Glutamatergic neuron (in vitro differentiated cells): ENCODE measurements at regions not wholly inside any gene's neighbourhood (a gene's known extent, or its start where the extent isn't known, plus 50 kb on each side); places are given as distances from the start of the nearest gene placed in this dataset.

Experiments
- DNase-seq: peaks from one replicate; pipeline ENCODE4 v3.0.0; 2022
- H3K27ac Mint-ChIP-seq: one replicate; pipeline ENCODE4 v1.8.0; 2020; ENCODE audit warnings: mild to moderate bottlenecking, mixed read lengths, inconsistent platforms; ENCODE audit not compliant: unreplicated experiment
- H3K27me3 Mint-ChIP-seq: one replicate; pipeline ENCODE4 v1.8.0; 2020; ENCODE audit warnings: mild to moderate bottlenecking, moderate library complexity, mixed read lengths, inconsistent platforms; ENCODE audit not compliant: unreplicated experiment
- H3K36me3 Mint-ChIP-seq: one replicate; pipeline ENCODE4 v1.8.0; 2020; ENCODE audit warnings: mild to moderate bottlenecking, mixed read lengths, inconsistent platforms; ENCODE audit not compliant: unreplicated experiment
- H3K4me1 Mint-ChIP-seq: one replicate; pipeline ENCODE4 v1.8.0; 2020; ENCODE audit warnings: mild to moderate bottlenecking, low read depth, mixed read lengths, inconsistent platforms; ENCODE audit not compliant: unreplicated experiment
- H3K4me3 Mint-ChIP-seq: one replicate; pipeline ENCODE4 v1.8.0; 2020; ENCODE audit warnings: mild to moderate bottlenecking, mixed read lengths, inconsistent platforms; ENCODE audit not compliant: unreplicated experiment
- H3K9me3 Mint-ChIP-seq: one replicate; pipeline ENCODE4 v1.8.0; 2020; ENCODE audit warnings: mild to moderate bottlenecking, moderate library complexity, mixed read lengths, inconsistent platforms; ENCODE audit not compliant: unreplicated experiment
- TF ChIP-seq, protein P1 (sequence below): fragments of 200-600 bp; sonication (generic); IDR thresholded peaks from one replicate; pipeline ENCODE4 v1.5.0; 2021; ENCODE audit not compliant: partially characterized antibody, unreplicated experiment

DNA sequence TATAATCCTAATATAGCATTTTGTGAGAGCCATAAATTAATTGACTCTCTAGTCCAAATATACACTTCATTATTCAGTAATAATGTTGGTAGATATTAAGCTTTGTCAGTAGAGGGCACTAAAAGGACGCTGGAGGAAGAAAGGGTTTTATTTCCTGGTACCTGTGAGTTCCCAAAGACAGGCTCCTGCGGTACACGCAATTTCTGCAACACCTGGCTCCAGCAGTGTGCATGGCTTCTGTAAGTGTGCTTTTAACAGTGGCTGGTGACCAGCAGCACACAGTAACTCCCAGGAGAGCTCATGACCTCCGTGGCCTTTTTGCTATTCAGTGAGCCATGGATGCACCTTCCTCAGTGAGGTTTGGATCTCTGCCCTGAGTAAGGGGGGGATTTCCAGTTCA is 338.3 kb upstream of the ZNF385D start:
- Mint-ChIP-seq H3K9me3 (no peaks in the 10 kb centered on the region), H3K4me1 (no peaks in the 10 kb centered on the region), H3K4me3 (no peak overlapping the region), H3K27me3 (no peaks in the 10 kb centered on the region), H3K36me3 (no peaks in the 10 kb centered on the region), H3K27ac (no peak overlapping the region)
- TF ChIP-seq, protein P1, sequence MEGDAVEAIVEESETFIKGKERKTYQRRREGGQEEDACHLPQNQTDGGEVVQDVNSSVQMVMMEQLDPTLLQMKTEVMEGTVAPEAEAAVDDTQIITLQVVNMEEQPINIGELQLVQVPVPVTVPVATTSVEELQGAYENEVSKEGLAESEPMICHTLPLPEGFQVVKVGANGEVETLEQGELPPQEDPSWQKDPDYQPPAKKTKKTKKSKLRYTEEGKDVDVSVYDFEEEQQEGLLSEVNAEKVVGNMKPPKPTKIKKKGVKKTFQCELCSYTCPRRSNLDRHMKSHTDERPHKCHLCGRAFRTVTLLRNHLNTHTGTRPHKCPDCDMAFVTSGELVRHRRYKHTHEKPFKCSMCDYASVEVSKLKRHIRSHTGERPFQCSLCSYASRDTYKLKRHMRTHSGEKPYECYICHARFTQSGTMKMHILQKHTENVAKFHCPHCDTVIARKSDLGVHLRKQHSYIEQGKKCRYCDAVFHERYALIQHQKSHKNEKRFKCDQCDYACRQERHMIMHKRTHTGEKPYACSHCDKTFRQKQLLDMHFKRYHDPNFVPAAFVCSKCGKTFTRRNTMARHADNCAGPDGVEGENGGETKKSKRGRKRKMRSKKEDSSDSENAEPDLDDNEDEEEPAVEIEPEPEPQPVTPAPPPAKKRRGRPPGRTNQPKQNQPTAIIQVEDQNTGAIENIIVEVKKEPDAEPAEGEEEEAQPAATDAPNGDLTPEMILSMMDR: no peak
- peak; percentile 27 for DNase-seq

DNA sequence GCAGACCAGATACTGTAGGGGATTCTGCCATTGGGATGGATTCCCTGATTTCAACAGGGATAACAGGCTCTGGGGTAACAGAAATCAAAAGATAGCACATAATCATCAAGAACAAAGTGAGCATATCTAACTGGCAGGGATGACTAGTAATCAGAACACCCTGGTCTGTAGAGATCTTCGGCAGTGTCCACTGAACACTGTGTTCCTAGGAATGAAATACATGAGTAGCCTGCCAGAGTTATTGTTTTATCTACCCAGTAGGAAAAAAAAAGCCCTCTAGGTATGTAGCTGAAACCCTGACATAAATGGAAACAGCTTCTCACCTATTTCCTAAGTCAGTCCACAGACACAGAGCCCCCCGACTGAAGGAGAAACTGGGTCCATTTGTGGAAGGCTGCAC is 340.3 kb upstream of the ZNF385D start:
- Mint-ChIP-seq H3K9me3 (no peaks in the 10 kb centered on the region), H3K4me3 (no peak overlapping the region), H3K27me3 (no peaks in the 10 kb centered on the region), H3K4me1 (no peaks in the 10 kb centered on the region), H3K27ac (no peak overlapping the region), H3K36me3 (no peaks in the 10 kb centered on the region)
- DNase-seq: no peak
- TF ChIP-seq, protein P1: no peak

DNA sequence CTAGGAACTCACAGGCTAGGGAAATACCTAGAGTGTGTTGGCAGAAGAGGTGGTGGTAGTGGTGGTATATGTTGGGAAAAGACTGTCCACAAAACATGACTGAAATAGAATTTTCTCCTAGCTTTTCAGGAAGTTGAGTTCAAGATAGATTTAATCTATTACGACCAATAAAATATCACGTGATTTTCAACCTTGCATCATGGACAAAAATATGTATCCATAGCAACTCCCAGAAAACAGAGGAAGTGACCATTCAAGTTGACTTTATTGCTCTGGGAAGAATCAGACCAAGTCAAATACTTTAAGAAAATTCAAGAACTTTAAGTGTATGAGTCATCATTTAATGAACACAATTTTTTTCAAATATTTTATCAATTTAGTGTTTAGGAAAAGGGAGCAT is 347.0 kb upstream of the ZNF385D start:
- H3K4me1 Mint-ChIP-seq: no peaks in the 10 kb centered on the region
- no peak overlapping the region for H3K4me3 Mint-ChIP-seq
- DNase-seq: no peak
- TF ChIP-seq, protein P1: no peak
- H3K9me3 Mint-ChIP-seq: no peaks in the 10 kb centered on the region
- no peaks in the 10 kb centered on the region for H3K27me3 Mint-ChIP-seq
- H3K27ac Mint-ChIP-seq: no peak overlapping the region
- no peaks in the 10 kb centered on the region for H3K36me3 Mint-ChIP-seq

DNA sequence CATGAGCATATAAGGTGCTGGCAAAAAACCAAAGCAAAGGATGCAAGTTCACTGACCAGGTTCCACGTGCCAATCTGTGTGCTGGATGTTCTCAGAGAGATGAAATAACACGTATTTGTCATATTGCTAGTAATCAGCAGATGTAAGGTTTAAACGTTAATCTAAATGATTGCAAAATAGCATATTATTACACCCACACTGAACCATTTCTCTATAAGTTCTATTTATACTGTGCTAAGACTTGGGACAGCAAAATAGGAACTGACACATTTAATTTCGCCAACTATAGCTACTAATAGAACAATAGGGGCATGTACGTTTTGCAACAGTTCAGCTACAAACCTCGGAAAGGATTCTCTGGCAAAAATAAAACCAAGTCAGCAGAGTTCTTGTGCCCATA is 350.3 kb upstream of the ZNF385D start:
- H3K9me3 Mint-ChIP-seq: no peaks in the 10 kb centered on the region
- no peak overlapping the region for H3K4me3 Mint-ChIP-seq
- H3K36me3 Mint-ChIP-seq: no peaks in the 10 kb centered on the region
- H3K4me1 Mint-ChIP-seq: peaks cover 2% of the 10 kb centered on the region
- TF ChIP-seq, protein P1: no peak
- DNase-seq: no peak
- no peak overlapping the region for H3K27ac Mint-ChIP-seq
- no peaks in the 10 kb centered on the region for H3K27me3 Mint-ChIP-seq

DNA sequence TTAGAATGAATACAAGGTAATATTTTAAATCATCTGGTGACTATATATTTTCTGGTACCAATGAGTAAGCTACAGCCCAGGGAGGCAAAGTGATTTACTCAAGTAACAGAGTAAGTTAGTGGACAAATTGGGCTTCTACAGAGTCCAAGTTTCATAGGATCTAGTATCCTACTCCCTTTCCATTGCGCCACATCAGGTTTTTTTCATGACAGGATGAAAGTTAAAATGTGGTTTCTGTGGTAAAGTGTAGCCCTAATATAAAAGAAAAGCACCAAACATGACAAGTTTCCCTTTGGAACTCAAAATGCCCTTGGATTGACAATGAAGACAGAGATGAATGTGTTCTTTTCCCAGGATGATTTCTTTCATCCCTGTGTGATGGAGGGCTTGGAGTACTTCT is 350.8 kb upstream of the ZNF385D start:
- Mint-ChIP-seq H3K27ac (no peak overlapping the region), H3K27me3 (no peaks in the 10 kb centered on the region), H3K36me3 (no peaks in the 10 kb centered on the region), H3K4me1 (peaks cover 2% of the 10 kb centered on the region), H3K4me3 (no peak overlapping the region), H3K9me3 (no peaks in the 10 kb centered on the region)
- DNase-seq: no peak
- TF ChIP-seq, protein P1: no peak
